WTC11 (cell line): ENCODE measurements at regions not wholly inside any gene's neighbourhood (a gene's known extent, or its start where the extent isn't known, plus 50 kb on each side); places are given as distances from the start of the nearest gene placed in this dataset.

Experiments used
- ESRRA ChIP-seq: sonication (generic); formaldehyde crosslinking; IDR thresholded peaks from 2 replicates; pipeline ENCODE4 v1.8.1; 2022; ENCODE audit warnings: mild to moderate bottlenecking, missing genetic modification reagents, borderline replicate concordance
- ETV6 ChIP-seq: sonication (generic); formaldehyde crosslinking; IDR thresholded peaks from 2 replicates; pipeline ENCODE4 v1.8.1; 2022; ENCODE audit warnings: mild to moderate bottlenecking, missing genetic modification reagents
- HMGA2 ChIP-seq: fragments of 250-450 bp; sonication (Bioruptor Pico); IDR thresholded peaks from 2 replicates; pipeline ENCODE4 v1.4.0; 2021; ENCODE audit warnings: mild to moderate bottlenecking, moderate library complexity
- IRF2 ChIP-seq: sonication (generic); formaldehyde crosslinking; IDR thresholded peaks from 2 replicates; pipeline ENCODE4 v1.8.0; 2022; ENCODE audit warnings: low read depth, missing genetic modification reagents, borderline replicate concordance
- KAT7 ChIP-seq: sonication (generic); formaldehyde crosslinking; IDR thresholded peaks from 2 replicates; pipeline ENCODE4 v1.8.1; 2023; ENCODE audit warnings: missing genetic modification reagents, mild to moderate bottlenecking, borderline replicate concordance
- MXD4 ChIP-seq: fragments of 250-450 bp; sonication (Bioruptor Pico); IDR thresholded peaks from 2 replicates; pipeline ENCODE4 v1.8.0; 2021; ENCODE audit warnings: mild to moderate bottlenecking, moderate library complexity, borderline replicate concordance
- NR3C1 ChIP-seq: sonication (generic); formaldehyde crosslinking; conservative IDR thresholded peaks from 2 replicates; pipeline ENCODE4 v1.8.1; 2023; ENCODE audit warnings: low read depth, mild to moderate bottlenecking, missing genetic modification reagents
- OVOL2 ChIP-seq: fragments of 250-450 bp; sonication (Bioruptor Pico); IDR thresholded peaks from 2 replicates; pipeline ENCODE4 v1.9.0; 2021; ENCODE audit warnings: mild to moderate bottlenecking, borderline replicate concordance
- PRDM15 ChIP-seq: sonication (generic); formaldehyde crosslinking; IDR thresholded peaks from 2 replicates; pipeline ENCODE4 v1.8.0; 2022; ENCODE audit warnings: missing genetic modification reagents
- RELA ChIP-seq: sonication (generic); formaldehyde crosslinking; IDR thresholded peaks from 2 replicates; pipeline ENCODE4 v1.8.1; 2022; ENCODE audit warnings: missing genetic modification reagents, mild to moderate bottlenecking, borderline replicate concordance
- ZBTB21 ChIP-seq: sonication (generic); formaldehyde crosslinking; IDR thresholded peaks from 2 replicates; pipeline ENCODE4 v1.8.1; 2023; ENCODE audit warnings: mild to moderate bottlenecking, missing genetic modification reagents, borderline replicate concordance
- TF ChIP-seq, protein P1 (sequence below): fragments of 250-450 bp; sonication (Bioruptor Pico); IDR thresholded peaks from 2 replicates; pipeline ENCODE4 v2.1.2; 2022; ENCODE audit warnings: mild to moderate bottlenecking, moderate library complexity
- TF ChIP-seq, protein P2 (sequence below): sonication (generic); formaldehyde crosslinking; IDR thresholded peaks from 2 replicates; pipeline ENCODE4 v1.8.0; 2022; ENCODE audit warnings: mild to moderate bottlenecking, missing genetic modification reagents
- TF ChIP-seq, protein P3 (sequence below): fragments of 200-600 bp; IDR thresholded peaks from 2 replicates; pipeline ENCODE4 v1.8.0; 2022; ENCODE audit warnings: antibody characterized with exemption

- TF ChIP-seq RELA (CRISPR knock-in tag) (no peak), PRDM15 (CRISPR knock-in tag) (no peak), ESRRA (CRISPR knock-in tag) (no peak), KAT7 (CRISPR knock-in tag) (no peak), HMGA2 (no peak), ZBTB21 (no peak), ETV6 (CRISPR knock-in tag) (no peak), IRF2 (CRISPR knock-in tag) (no peak), MXD4 (CRISPR knock-in tag) (no peak), OVOL2 (CRISPR knock-in tag) (no peak), NR3C1 (CRISPR knock-in tag) (no peak)
- TF ChIP-seq, protein P1, sequence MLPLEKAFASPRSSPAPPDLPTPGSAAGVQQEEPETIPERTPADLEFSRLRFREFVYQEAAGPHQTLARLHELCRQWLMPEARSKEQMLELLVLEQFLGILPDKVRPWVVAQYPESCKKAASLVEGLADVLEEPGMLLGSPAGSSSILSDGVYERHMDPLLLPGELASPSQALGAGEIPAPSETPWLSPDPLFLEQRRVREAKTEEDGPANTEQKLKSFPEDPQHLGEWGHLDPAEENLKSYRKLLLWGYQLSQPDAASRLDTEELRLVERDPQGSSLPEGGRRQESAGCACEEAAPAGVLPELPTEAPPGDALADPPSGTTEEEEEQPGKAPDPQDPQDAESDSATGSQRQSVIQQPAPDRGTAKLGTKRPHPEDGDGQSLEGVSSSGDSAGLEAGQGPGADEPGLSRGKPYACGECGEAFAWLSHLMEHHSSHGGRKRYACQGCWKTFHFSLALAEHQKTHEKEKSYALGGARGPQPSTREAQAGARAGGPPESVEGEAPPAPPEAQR: no peak
- TF ChIP-seq, protein P2, sequence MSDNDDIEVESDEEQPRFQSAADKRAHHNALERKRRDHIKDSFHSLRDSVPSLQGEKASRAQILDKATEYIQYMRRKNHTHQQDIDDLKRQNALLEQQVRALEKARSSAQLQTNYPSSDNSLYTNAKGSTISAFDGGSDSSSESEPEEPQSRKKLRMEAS: no peak
- TF ChIP-seq, protein P3, sequence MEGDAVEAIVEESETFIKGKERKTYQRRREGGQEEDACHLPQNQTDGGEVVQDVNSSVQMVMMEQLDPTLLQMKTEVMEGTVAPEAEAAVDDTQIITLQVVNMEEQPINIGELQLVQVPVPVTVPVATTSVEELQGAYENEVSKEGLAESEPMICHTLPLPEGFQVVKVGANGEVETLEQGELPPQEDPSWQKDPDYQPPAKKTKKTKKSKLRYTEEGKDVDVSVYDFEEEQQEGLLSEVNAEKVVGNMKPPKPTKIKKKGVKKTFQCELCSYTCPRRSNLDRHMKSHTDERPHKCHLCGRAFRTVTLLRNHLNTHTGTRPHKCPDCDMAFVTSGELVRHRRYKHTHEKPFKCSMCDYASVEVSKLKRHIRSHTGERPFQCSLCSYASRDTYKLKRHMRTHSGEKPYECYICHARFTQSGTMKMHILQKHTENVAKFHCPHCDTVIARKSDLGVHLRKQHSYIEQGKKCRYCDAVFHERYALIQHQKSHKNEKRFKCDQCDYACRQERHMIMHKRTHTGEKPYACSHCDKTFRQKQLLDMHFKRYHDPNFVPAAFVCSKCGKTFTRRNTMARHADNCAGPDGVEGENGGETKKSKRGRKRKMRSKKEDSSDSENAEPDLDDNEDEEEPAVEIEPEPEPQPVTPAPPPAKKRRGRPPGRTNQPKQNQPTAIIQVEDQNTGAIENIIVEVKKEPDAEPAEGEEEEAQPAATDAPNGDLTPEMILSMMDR: no peak
These were observed 269.1 kb downstream of the PCDH18 start for GRCh38 chr4:137263206-137263605.
